Ectodermal cell (in vitro differentiated cells): ENCODE measurements at regions not wholly inside any gene's neighbourhood (a gene's known extent, or its start where the extent isn't known, plus 50 kb on each side); places are given as distances from the start of the nearest gene placed in this dataset.

Source experiments
- H3K27ac ChIP-seq: 2 replicates; pipeline ENCODE4 v1.7.0; 2013; ENCODE audit warnings: mild to moderate bottlenecking, low read depth, low read length; ENCODE audit not compliant: insufficient read depth, poor library complexity, severe bottlenecking
- H3K27me3 ChIP-seq: 2 replicates; pipeline ENCODE4 v1.7.0; 2013; ENCODE audit warnings: mild to moderate bottlenecking, low read length; ENCODE audit not compliant: insufficient read depth, control insufficient read depth, poor library complexity, severe bottlenecking
- H3K36me3 ChIP-seq: one replicate; pipeline ENCODE4 v1.7.0; 2013; ENCODE audit warnings: low read length; ENCODE audit not compliant: control insufficient read depth, insufficient read depth
- H3K4me1 ChIP-seq: one replicate; pipeline ENCODE4 v1.7.0; 2013; ENCODE audit warnings: low read length; ENCODE audit not compliant: control insufficient read depth, insufficient read depth
- H3K4me3 ChIP-seq: 2 replicates; pipeline ENCODE4 v1.7.0; 2013; ENCODE audit warnings: low read depth, low read length, control low read depth; ENCODE audit not compliant: insufficient read depth
- H3K9me3 ChIP-seq: 2 replicates; pipeline ENCODE4 v1.7.0; 2013; ENCODE audit warnings: mild to moderate bottlenecking, low read length, moderate library complexity; ENCODE audit not compliant: control insufficient read depth
- WGBS, 2 experiments: methylation state at CpG; one replicate each; pipeline ENCODE4 v1.1.7; 2013; ENCODE audit warnings: missing lambda C conversion rate in 2 of 2; 5-methylcytosine and 5-hydroxymethylcytosine counted together

- H3K4me3 ChIP-seq: no peak overlapping the region
- no peaks in the 10 kb centered on the region for H3K9me3 ChIP-seq
- no peaks in the 10 kb centered on the region for H3K36me3 ChIP-seq
- no peaks in the 10 kb centered on the region for H3K27me3 ChIP-seq
- no peak overlapping the region for H3K27ac ChIP-seq
- 92 to 95% methylated on average over 27 of the region's 27 CpGs for WGBS, 2 experiments
- no peaks in the 10 kb centered on the region for H3K4me1 ChIP-seq
Observed at GRCh38 chr4:3668825-3669552, 97.2 kb upstream of the ADRA2C start.

GRCh38 chr4:3667258-3667657, 98.9 kb upstream of the ADRA2C start:
- Histone ChIP-seq H3K9me3 (no peaks in the 10 kb centered on the region), H3K27ac (no peak overlapping the region), H3K4me3 (no peak overlapping the region), H3K27me3 (no peaks in the 10 kb centered on the region), H3K4me1 (no peaks in the 10 kb centered on the region), H3K36me3 (no peaks in the 10 kb centered on the region)
- WGBS, 2 experiments: 82% methylated on average over 7 of the region's 7 CpGs

GRCh38 chr4:3666263-3666662, 99.9 kb upstream of the ADRA2C start:
- Histone ChIP-seq H3K9me3 (no peaks in the 10 kb centered on the region), H3K27ac (no peak overlapping the region), H3K4me1 (peaks cover 4% of the 10 kb centered on the region), H3K36me3 (no peaks in the 10 kb centered on the region), H3K4me3 (no peak overlapping the region), H3K27me3 (no peaks in the 10 kb centered on the region)
- WGBS, 2 experiments: 96 to 97% methylated on average over 6 of the region's 6 CpGs

- Histone ChIP-seq H3K27me3 (no peaks in the 10 kb centered on the region), H3K4me1 (peaks cover 12% of the 10 kb centered on the region)
- 88 to 93% methylated on average over 1 of the region's 1 CpG for WGBS, 2 experiments
Observed at GRCh38 chr4:3665360-3665891, 100.8 kb upstream of the ADRA2C start.

GRCh38 chr4:3663791-3664190, 102.4 kb upstream of the ADRA2C start:
- Histone ChIP-seq H3K4me1 (peaks cover 20% of the 10 kb centered on the region), H3K36me3 (no peaks in the 10 kb centered on the region), H3K9me3 (no peaks in the 10 kb centered on the region), H3K27ac (no peak overlapping the region), H3K4me3 (no peak overlapping the region), H3K27me3 (no peaks in the 10 kb centered on the region)
- WGBS, 2 experiments: 90 to 97% methylated on average over 6 of the region's 6 CpGs

More at GRCh38 chr4:3665360-3665891, 100.8 kb upstream of the ADRA2C start:
- Histone ChIP-seq H3K4me3 (no peak overlapping the region), H3K27ac (no peak overlapping the region), H3K9me3 (no peaks in the 10 kb centered on the region), H3K36me3 (no peaks in the 10 kb centered on the region)

GRCh38 chr4:3662516-3662915, 103.7 kb upstream of the ADRA2C start:
- Histone ChIP-seq H3K36me3 (no peaks in the 10 kb centered on the region), H3K27ac (no peak overlapping the region), H3K4me3 (no peak overlapping the region), H3K27me3 (no peaks in the 10 kb centered on the region), H3K9me3 (no peaks in the 10 kb centered on the region), H3K4me1 (peaks cover 29% of the 10 kb centered on the region)
- WGBS, 2 experiments: 90 to 91% methylated on average over 16 of the region's 16 CpGs

- Histone ChIP-seq H3K27ac (no peak overlapping the region), H3K4me1 (peaks cover 30% of the 10 kb centered on the region), H3K4me3 (no peak overlapping the region), H3K36me3 (no peaks in the 10 kb centered on the region), H3K27me3 (no peaks in the 10 kb centered on the region), H3K9me3 (no peaks in the 10 kb centered on the region)
- WGBS, 2 experiments: 77 to 79% methylated on average over 14 of the region's 14 CpGs
Observed at GRCh38 chr4:3661989-3662388, 104.2 kb upstream of the ADRA2C start.

- Histone ChIP-seq H3K9me3 (no peaks in the 10 kb centered on the region), H3K36me3 (no peaks in the 10 kb centered on the region), H3K4me1 (peaks cover 35% of the 10 kb centered on the region), H3K27ac (no peak overlapping the region), H3K4me3 (no peak overlapping the region), H3K27me3 (no peaks in the 10 kb centered on the region)
- WGBS, 2 experiments: 90 to 93% methylated on average over 13 of the region's 13 CpGs
Observed at GRCh38 chr4:3660928-3661515, 105.2 kb upstream of the ADRA2C start.

- H3K36me3 ChIP-seq: no peaks in the 10 kb centered on the region
- no peaks in the 10 kb centered on the region for H3K27me3 ChIP-seq
- peaks cover 35% of the 10 kb centered on the region for H3K4me1 ChIP-seq
- WGBS, 2 experiments: 51 to 53% methylated on average over 23 of the region's 23 CpGs
- no peaks in the 10 kb centered on the region for H3K9me3 ChIP-seq
- no peak overlapping the region for H3K27ac ChIP-seq
- H3K4me3 ChIP-seq: no peak overlapping the region
Observed at GRCh38 chr4:3660086-3660927, 105.9 kb upstream of the ADRA2C start.

GRCh38 chr4:3659131-3659530, 107.1 kb upstream of the ADRA2C start:
- Histone ChIP-seq H3K27me3 (no peaks in the 10 kb centered on the region), H3K27ac (no peak overlapping the region), H3K36me3 (no peaks in the 10 kb centered on the region), H3K9me3 (no peaks in the 10 kb centered on the region), H3K4me1 (peaks cover 35% of the 10 kb centered on the region), H3K4me3 (no peak overlapping the region)
- WGBS, 2 experiments: 92 to 94% methylated on average over 9 of the region's 9 CpGs
